Tibial nerve (tissue), 4 donors: ENCODE measurements at regions not wholly inside any gene's neighbourhood (a gene's known extent, or its start where the extent isn't known, plus 50 kb on each side); places are given as distances from the start of the nearest gene placed in this dataset.

Experiments used
- DNase-seq, 2 donors: peaks; one replicate each; pipeline ENCODE4 v3.0.0-alpha.2; 2019; ENCODE audit warnings: low spot score in 2 of 2
- H3K27ac ChIP-seq, 4 donors: fragments of 200-600 bp; sonication (generic) in 3 of 4; one replicate each; pipeline ENCODE4 v1.5.1; 2017 to 2019; ENCODE audit warnings: mild to moderate bottlenecking in 1 of 4
- H3K27me3 ChIP-seq, 2 donors: fragments of 200-600 bp; sonication (generic) in 1 of 2; one replicate each; pipeline versions ENCODE4 v1.5.1 to v1.6.0; 2017 to 2019
- H3K36me3 ChIP-seq, 3 donors: fragments of 200-600 bp; sonication (generic); one replicate each; pipeline ENCODE4 v1.5.1; 2018 to 2019
- H3K4me1 ChIP-seq, 4 donors: fragments of 200-600 bp; sonication (generic) in 3 of 4; one replicate each; pipeline ENCODE4 v1.5.1; 2017 to 2019
- H3K4me3 ChIP-seq, 4 donors: fragments of 200-600 bp; sonication (generic) in 3 of 4; one replicate each; pipeline ENCODE4 v1.5.1; 2017 to 2019; ENCODE audit warnings: mild to moderate bottlenecking in 1 of 4, moderate library complexity in 1 of 4
- H3K9me3 ChIP-seq, 4 donors: fragments of 200-600 bp; sonication (generic) in 3 of 4; one replicate each; pipeline ENCODE4 v1.5.1; 2017 to 2019
- CTCF ChIP-seq, 5 experiments: fragments of 200-600 bp in 3 of 5; fragments of 450-650 bp in 2 of 5; sonication (generic) in 3 of 5; IDR thresholded peaks; one replicate each; pipeline ENCODE4 v1.5.1; 2016 to 2019; ENCODE audit warnings: antibody characterized with exemption in 5 of 5, mild to moderate bottlenecking in 3 of 5, moderate library complexity in 2 of 5
- EP300 ChIP-seq, 2 donors: sonication (generic); formaldehyde crosslinking; IDR thresholded peaks; one replicate each; pipeline ENCODE4 v1.6.1; 2017; ENCODE audit warnings: antibody characterized with exemption in 2 of 2, mild to moderate bottlenecking in 1 of 2
- POLR2A ChIP-seq, 2 donors: fragments of 450-650 bp; IDR thresholded peaks; one replicate each; pipeline ENCODE4 v1.6.1; 2017; ENCODE audit warnings: antibody characterized with exemption in 2 of 2, mild to moderate bottlenecking in 2 of 2, moderate library complexity in 2 of 2
- WGBS, 2 donors: methylation state at CpG; one replicate each; pipeline ENCODE4 v1.1.5; 2018; 5-methylcytosine and 5-hydroxymethylcytosine counted together

GRCh38 chr5:73319036-73319435 is 129.5 kb downstream of the FOXD1 start:
- no peaks in the 10 kb centered on the region for H3K27me3 ChIP-seq
- H3K4me3 ChIP-seq, result no peak overlapping the region
- no peaks in the 10 kb centered on the region for H3K36me3 ChIP-seq
- no peak overlapping the region for H3K27ac ChIP-seq
- peaks cover 0 to 7% (median 0%) of the 10 kb centered on the region in 4 donors for H3K4me1 ChIP-seq
- no peak for DNase-seq
- WGBS, 2 donors, result 86 to 92% methylated on average over 6 of the region's 6 CpGs
- no peaks in the 10 kb centered on the region for H3K9me3 ChIP-seq
- TF ChIP-seq EP300 (IDR thresholded peaks at IDR 0.05) (no peak), CTCF (IDR thresholded peaks at IDR 0.05) (no peak), POLR2A (IDR thresholded peaks at IDR 0.05) (no peak)

- Histone ChIP-seq H3K27ac (no peak overlapping the region), H3K4me1 (peaks cover 0 to 7% (median 0%) of the 10 kb centered on the region in 4 donors), H3K4me3 (no peak overlapping the region), H3K9me3 (no peaks in the 10 kb centered on the region), H3K27me3 (no peaks in the 10 kb centered on the region), H3K36me3 (no peaks in the 10 kb centered on the region)
- TF ChIP-seq POLR2A (IDR thresholded peaks at IDR 0.05) (no peak), EP300 (IDR thresholded peaks at IDR 0.05) (no peak), CTCF (IDR thresholded peaks at IDR 0.05) (no peak)
- DNase-seq, result no peak
- WGBS, 2 donors, result 52 to 68% methylated on average over 1 of the region's 1 CpG
Measured at GRCh38 chr5:73318308-73318719, 130.3 kb downstream of the FOXD1 start.

- 64 to 94% methylated on average over 2 of the region's 2 CpGs for WGBS, 2 donors
- H3K36me3 ChIP-seq, result no peaks in the 10 kb centered on the region
- no peak for TF ChIP-seq CTCF (IDR thresholded peaks at IDR 0.05)
- TF ChIP-seq POLR2A (IDR thresholded peaks at IDR 0.05), result no peak
- TF ChIP-seq EP300 (IDR thresholded peaks at IDR 0.05), result no peak
- peaks cover 0 to 8% (median 0%) of the 10 kb centered on the region in 4 donors for H3K4me1 ChIP-seq
- no peak for DNase-seq
- no peaks in the 10 kb centered on the region for H3K27me3 ChIP-seq
- H3K4me3 ChIP-seq, result no peak overlapping the region
- no peaks in the 10 kb centered on the region for H3K9me3 ChIP-seq
- no peak overlapping the region for H3K27ac ChIP-seq
Measured at GRCh38 chr5:73317523-73317922, 131.1 kb downstream of the FOXD1 start.

- Histone ChIP-seq H3K9me3 (no peaks in the 10 kb centered on the region), H3K4me1 (peaks cover 0 to 21% (median 8%) of the 10 kb centered on the region in 4 donors), H3K27me3 (peaks cover 0 to 4% of the 10 kb centered on the region in 2 donors), H3K4me3 (no peak overlapping the region), H3K36me3 (no peaks in the 10 kb centered on the region), H3K27ac (no peak overlapping the region)
- WGBS, 2 donors, result 85 to 91% methylated on average over 8 of the region's 8 CpGs
- no peak for DNase-seq
- TF ChIP-seq EP300 (IDR thresholded peaks at IDR 0.05), result no peak
- TF ChIP-seq CTCF (IDR thresholded peaks at IDR 0.05), result no peak
- TF ChIP-seq POLR2A (IDR thresholded peaks at IDR 0.05), result no peak
Measured at GRCh38 chr5:73314395-73315257, 134.0 kb downstream of the FOXD1 start.

GRCh38 chr5:73312872-73313510 is 135.6 kb downstream of the FOXD1 start:
- 44 to 49% methylated on average over 3 of the region's 3 CpGs for WGBS, 2 donors
- Histone ChIP-seq H3K27ac (no peak overlapping the region), H3K27me3 (peaks cover 0 to 4% of the 10 kb centered on the region in 2 donors), H3K9me3 (no peaks in the 10 kb centered on the region), H3K4me1 (peaks cover 0 to 21% (median 8%) of the 10 kb centered on the region in 4 donors), H3K4me3 (no peak overlapping the region), H3K36me3 (no peaks in the 10 kb centered on the region)
- no peak for TF ChIP-seq POLR2A (IDR thresholded peaks at IDR 0.05)
- TF ChIP-seq CTCF (IDR thresholded peaks at IDR 0.05), result no peak
- no peak for TF ChIP-seq EP300 (IDR thresholded peaks at IDR 0.05)
- DNase-seq, result no peak
